Right ventricle myocardium inferior (tissue), 1 donor: ENCODE measurements at regions not wholly inside any gene's neighbourhood (a gene's known extent, or its start where the extent isn't known, plus 50 kb on each side); places are given as distances from the start of the nearest gene placed in this dataset.
"Not testable (repeated sequence)": the region's sequence is repeated elsewhere in the genome, so short reads cannot be mapped to it uniquely, and the experiment has no call there.

Experiments
- ATAC-seq: fragments of 200-7000 bp; cut with Tn5 transposase; one replicate; pipeline ENCODE4 v1.9.1; 2020; ENCODE audit warnings: mild to moderate bottlenecking, moderate library complexity
- DNase-seq: peaks from one replicate; pipeline ENCODE4 v3.0.0; 2021; ENCODE audit errors: missing footprints
- intact Hi-C: fragments of 100-400 bp; cut with DNase I; formaldehyde crosslinking; loops from one replicate; pipeline ENCODE4 v1.11.0; 2022
- donor health status: DM: no; HTN: yes; CAD: no; lungs with severe emphysema.

DNA sequence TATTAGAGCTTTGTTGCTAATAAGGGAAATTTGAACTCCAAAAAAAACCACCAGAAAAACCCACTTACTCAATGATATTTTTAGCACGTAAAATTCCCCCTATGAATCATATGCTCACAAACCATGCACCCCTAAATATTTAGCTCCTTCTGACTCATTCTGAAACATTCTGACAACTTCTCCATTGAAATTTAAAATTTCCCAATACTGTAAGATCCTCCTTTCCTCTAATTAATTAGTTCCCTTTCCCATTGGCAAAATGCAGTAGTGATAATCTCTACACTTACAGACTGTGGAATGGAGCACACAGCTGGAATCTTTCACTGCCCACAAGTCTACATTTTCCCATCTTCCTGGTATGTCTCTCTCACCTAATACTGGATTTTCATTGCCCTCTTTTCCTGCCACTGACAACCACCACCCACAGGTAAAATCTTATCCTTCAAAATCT, 215.8 kb upstream of the ACVR2A start:
- ATAC-seq (no peak), DNase-seq (no peak)
- intact Hi-C loops = no loop called here

DNA sequence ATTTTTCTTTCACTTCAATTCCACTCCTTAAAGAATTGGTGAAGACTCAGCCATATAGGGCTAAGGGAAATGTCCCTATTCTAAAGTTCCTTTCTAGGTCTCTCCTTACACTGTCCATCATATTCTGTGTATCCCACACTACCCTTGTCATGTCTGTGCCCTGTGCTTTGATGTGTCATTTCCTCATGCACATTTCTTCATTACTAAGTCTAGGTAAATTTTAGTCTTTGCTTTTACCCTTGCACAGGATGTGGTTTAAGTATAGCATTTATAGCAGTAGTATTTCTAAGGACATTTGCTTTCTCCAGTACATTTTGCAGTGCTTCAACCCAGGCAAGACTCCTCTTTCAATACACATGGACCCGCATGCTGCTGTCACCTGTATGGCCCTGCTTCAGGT, 221.5 kb upstream of the ACVR2A start:
- DNase-seq (no peak), ATAC-seq (no peak)
- intact Hi-C loops = no loop called here

DNA sequence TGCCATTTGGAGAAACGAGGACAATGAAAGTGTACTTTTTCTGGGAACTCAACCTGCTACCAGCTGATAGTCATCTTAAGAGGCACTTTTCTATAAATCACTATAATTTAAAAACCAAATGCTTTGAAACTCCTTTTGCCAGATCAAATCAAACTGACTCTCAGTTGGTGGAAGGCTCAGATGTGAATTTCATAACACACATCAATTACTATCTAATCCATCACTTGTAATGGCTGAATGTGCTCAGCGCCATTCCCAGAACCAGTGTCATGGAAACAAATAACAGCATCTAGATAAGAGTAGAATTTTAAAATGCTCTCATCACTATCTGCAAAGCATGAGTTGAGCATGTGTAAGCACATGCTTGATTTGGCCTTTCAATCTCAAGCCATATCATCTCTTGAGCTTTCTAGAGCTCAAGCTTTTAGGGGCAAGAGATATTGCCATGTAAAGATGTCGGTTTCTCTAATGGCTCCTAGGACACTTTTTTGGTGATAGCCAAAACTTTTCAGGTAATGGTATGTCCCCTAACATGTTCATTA, 223.1 kb upstream of the ACVR2A start:
- DNase-seq (no peak), ATAC-seq (no peak)
- intact Hi-C loops = no loop called here

DNA sequence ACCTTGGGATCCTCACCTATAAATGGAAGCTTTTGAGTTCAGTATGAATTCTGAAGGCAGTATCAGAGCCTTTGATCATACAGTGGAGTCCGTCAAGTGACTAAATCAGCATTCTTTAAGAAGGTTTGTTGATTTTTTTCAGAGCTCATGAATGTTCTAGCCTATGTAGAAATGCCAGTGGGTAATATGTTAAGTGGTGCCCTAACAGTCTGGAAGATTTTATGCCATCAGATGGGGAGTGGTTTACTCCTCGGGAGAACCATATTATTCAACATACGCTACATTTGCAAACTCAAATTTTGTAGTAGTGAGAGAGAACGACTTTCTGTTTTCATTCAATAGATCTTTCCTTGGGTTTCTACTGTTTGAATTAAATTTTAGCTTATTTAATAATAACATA, 225.0 kb upstream of the ACVR2A start:
- ATAC-seq (no peak), DNase-seq (no peak)
- intact Hi-C loops = no loop called here

DNA sequence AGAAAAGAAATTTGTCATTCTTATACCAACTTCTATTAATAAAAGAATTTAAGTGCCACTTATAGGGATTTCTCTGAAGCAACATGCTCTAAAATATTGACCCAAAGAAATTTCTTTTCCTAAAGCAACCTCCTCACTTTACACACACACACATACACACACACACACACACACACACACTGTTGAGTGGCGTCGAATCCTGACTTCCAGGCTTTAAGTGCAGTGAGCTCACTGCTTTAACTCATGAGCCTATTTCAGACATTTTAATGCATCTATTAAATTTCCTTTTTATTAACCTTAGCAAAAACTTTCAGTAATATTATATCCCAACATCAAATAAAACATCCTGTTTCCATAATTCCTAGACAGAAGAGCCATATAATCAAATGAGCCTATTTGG, 229.1 kb upstream of the ACVR2A start:
- intact Hi-C loops = no loop called here
- DNase-seq (no peak), ATAC-seq (no peak)

DNA sequence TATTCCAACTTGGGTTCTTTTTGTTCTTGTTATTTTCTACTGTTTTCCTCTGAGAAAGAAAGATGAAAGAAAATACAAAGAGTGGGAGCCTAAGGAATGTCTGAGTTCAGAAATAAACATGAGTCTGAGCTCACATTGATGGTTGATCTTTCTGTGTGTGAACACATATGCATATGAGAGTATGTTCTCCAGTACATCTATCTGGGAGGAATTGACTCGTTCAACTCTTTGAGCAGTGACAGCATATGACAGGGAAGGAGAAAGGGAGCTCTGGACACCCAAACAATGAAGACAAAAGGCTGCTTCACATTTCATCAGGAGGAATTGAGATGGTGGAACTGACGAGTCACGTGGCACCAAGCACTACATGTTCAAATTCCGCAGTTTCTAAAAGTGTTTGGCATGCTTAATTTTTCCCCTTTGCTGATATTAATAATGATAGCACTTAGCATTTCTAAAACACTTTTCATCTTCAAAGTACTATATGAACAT, 229.8 kb upstream of the ACVR2A start:
- intact Hi-C loops = no loop called here
- DNase-seq (no peak), ATAC-seq (no peak)

DNA sequence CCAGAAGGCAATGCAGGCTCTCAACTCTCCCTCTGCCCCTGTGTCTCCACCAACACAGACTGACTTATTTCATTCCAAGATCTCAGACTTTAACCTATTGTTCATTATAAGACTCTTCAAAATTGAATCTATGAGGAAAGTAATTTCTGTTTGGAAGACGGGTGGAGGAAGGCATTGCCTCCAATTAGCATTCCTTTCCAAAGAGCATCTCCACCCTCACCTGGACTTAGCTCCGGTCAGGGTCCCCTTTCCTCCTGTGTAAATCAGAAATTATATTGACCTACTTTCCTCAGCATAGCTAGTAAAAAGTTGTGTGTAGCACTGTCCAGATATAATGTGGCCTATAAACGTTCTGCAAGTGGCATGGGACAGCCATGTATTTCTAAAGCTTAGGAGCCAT, 230.4 kb upstream of the ACVR2A start:
- no peak for DNase-seq
- intact Hi-C loops = no loop called here
- no peak for ATAC-seq

DNA sequence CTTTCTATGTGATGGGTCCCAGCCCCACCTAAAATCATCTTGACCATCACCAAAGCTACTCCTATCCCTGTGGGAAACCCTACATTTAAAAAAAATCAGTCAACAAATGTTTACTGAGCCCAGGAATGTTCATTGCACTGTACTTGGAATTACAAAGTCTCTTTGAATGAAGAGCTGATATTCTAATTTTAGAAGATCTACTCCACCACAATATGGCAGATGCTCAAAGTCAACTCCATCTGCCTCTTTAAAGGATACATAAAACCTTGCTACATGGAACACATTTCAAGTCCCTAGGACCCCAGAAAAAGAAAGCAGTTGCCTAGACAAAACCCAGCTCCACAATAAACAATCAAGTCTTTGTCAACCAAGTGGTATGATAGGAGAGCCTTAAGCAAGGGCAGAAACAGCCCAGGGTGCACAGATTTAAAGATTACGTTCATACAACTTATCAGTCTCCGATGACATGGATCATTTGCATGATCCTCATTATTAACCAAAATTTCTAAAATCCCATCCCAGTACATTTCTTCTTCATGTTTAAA, 234.3 kb upstream of the ACVR2A start:
- intact Hi-C loops = no loop called here
- ATAC-seq (no peak), DNase-seq (no peak)

DNA sequence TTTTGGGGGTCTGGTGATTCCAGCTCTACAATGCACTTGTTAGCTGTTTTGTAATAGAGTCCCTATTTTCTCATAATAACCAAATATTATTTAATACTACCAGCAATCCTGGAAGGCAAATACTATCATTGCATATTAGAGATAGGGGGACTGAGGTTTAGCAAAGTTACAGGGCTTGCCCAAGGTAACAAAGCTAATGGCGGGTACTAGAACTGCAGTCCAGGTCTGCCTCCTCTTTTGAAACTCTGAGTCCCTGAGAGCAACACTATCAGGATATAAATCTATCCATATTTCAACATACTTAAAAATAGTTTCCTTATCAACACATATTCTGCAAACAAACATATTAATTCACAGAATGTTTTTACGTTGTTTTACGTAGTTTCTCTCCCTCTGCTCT, 235.5 kb upstream of the ACVR2A start:
- intact Hi-C loops = no loop called here
- ATAC-seq (no peak), DNase-seq (no peak)

DNA sequence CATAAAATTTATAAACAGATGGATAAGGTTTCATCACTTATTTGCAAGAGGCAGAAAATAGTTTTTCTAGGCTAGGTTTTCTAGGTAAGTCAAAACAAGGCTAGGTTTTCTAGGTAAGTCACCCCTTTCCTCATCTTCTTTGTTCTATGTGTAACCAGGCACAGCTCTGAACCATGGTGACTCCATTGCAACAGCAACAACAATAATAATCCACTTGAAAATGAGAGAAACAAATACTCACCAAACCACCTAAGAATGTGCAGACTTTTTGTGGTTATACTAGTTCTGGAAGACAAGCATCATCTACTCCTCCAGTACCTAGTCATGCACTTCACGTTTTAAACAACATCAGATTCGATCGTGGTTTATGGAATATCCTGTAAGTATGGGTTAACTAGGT, 237.4 kb upstream of the ACVR2A start:
- intact Hi-C loops = no loop called here
- no peak for ATAC-seq
- DNase-seq = no peak

DNA sequence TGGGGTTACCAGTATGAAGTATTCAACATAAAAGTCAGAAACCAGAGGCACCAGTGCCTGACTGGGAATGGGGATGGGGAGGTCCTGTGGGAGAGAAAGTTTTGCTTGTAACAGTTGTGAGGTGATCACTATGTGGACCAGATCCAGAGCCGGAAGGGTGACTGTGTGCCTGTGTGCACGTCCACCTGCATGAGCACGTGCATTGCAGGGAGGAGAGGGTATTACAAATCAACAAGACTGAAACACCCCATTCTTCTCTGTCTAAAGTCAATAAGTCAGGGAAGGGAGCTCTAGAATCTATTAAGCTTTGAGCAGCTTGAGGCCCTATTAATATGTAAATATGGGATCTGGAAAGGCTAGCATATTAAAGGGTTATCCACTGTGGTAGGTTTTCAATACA, 241.0 kb upstream of the ACVR2A start:
- no peak for ATAC-seq
- intact Hi-C loops = no loop called here
- DNase-seq = no peak

DNA sequence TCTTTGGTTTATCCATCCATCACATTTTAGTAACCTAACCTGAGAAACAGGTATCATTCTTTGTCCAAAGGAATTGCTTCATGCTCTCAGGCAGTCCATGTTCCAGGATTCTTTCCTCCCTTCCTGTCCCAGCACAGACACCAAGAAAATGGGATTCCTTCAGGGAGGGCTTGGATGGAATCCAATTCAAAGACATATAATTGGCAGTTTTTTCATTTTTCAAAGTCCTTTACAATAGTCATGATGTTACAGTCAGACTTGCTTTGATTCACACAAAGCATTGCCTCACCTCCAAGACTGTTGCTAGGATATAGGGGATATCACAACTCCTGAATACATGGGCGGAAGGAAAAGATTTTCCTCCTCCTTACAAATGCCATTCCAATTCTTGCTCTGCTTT, 241.4 kb upstream of the ACVR2A start:
- DNase-seq (no peak), ATAC-seq (no peak)
- intact Hi-C loops = no loop called here

DNA sequence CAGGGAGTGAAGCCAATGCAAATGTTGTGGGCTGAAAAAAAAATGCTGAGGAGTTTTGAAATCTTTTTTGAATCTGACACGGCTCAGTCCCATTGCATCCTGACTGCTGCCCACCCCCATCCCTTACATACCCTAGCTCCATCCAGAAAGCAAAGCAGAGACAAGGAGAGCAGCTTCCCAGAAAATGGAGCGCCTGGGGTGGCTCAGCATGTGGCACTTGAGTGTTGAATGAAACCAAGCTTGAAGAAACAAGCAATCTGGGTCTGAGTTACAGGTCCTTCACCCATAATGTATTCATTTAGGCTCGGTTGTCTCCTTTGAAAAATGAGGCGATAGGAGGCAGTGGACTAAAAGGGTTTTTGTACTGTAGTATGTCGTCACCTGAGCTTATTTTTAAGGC, 244.2 kb upstream of the ACVR2A start:
- intact Hi-C loops = no loop called here
- ATAC-seq (no peak), DNase-seq (no peak)

DNA sequence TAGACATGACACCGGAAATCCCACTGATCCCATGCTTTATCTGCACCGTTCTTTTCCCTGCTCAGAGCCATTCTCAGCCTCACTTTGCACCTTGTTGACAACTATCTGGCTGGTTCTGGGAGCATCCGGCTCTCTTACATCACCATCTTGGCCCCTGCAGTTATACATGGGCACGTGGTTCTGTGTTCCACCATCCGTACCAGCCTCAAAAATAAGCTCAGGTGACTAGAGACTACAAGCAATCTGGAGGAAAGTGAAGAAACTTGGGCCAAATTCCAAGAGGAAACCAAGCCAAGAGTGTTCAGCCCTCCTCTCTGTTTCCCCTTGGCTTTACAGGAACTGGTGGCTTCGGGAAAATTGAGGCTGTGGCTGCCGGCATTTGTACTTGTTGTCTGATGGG, 244.6 kb upstream of the ACVR2A start:
- intact Hi-C loops = no loop called here
- DNase-seq (no peak), ATAC-seq (no peak)

DNA sequence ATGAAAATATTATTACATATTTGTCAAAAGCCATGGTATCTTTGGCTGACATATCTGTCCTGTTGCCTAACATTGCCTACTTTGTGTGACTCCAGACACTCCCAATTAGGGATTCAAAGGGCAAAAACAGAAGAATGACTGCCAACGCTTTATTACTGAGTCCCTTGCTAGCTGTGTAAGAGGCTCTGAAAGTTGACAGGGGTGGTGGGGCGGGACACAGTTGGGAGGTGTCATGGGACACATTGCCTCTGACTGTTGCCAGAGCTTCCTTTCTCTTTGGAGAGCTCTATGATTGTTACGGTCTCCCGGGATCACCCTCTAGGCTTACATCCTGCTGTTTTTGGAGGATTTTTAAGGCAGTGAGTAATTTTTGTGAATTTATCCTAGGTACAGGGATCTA, 249.6 kb upstream of the ACVR2A start:
- ATAC-seq = peak; percentile 76
- intact Hi-C loops = no loop called here
- no peak for DNase-seq

DNA sequence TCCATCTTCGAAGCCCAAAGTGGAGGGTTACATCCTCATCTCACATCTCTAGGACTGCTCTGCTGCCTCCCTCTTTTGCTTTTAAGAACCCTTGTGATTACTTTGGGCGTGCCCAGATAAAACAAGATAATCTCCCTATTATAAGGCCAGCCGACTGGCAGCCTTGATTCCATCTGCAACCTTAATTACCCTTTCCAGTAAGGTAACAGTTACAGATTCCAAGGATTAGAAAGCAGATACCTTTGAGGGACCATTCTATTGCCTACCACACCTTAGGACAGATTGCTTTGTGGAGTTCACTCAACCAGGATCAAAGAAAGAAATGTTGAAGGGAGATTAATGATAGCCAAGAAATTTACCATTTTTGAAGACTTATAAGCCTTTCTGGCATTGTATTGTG, 250.8 kb upstream of the ACVR2A start:
- intact Hi-C loops = no loop called here
- ATAC-seq = no peak
- DNase-seq = no peak

DNA sequence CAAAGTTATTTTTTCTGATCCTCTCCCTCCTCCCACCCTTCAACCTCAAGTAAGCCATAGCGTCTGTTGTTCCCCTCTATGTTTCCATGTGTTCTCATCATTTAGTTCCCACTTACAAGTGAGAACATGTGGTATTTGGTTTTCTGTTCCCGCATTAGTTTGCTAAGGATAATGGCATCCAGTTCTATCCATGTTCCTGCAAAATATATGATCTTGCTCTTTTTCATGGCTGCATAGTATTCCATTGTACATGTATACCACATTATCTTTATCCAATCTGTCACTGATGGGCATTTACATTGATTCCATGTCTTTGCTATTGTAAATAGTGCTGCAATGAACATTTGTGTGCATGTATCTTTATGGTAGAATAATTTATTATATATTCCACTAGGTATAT, 252.0 kb upstream of the ACVR2A start:
- DNase-seq, intact Hi-C loops, ATAC-seq: not testable (repeated sequence)

DNA sequence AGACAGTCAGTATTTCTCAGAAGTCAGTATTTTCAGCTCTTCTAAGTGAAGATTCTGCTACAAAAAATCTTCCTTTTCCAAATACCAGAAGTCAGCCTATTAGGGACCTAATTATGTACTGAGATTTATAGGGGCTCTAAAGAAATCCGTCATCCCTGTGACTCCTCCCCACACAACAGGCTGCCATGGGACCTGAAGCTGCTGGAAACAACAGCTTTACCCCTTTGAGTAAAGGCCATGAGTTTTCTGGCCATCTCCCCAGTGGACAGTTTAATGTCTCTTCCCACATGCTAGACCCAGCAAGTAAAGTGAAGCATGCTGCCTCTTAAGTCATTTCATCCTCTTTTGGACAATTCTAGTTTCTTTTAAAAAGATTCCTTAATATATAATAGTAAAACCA, 255.7 kb upstream of the ACVR2A start:
- ATAC-seq = no peak
- intact Hi-C loops = no loop called here
- no peak for DNase-seq

DNA sequence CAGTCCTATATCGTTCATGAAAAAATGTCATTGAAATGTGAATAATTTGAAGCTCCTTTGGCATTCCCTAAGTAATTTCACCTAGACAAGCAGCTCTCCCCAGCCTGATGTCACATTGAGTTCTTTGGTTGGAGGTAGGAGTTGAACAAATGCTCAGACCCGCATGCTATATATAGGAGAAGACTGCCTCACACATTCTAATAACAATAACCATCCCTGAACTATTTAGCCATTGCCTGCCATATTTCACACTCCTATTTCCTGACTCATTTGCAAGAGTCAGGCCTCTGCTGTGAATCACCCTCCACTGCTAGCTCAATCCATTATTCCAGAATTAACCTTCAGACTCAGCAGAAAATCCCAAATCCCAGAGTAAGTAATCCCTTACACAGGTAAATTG, 256.6 kb upstream of the ACVR2A start:
- ATAC-seq (no peak), DNase-seq (no peak)
- intact Hi-C loops = no loop called here

DNA sequence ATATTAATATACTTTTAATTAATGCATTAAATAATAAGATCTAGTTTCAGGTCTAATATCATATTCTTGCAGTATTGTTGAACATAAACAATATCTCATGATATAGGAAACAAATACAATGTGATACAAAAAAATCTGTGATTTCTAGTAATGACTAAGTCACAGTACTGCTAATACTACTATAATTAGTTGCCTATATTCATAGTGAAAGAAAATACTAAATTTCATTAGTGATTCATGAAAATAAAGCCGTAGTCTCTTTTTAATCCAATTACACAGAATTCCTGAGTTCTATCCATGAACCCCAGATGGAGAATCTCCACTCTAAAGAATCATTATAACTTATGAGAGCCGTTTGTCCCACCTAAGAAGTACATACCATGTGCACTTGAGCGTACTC, 266.3 kb upstream of the ACVR2A start:
- ATAC-seq (no peak), DNase-seq (no peak)
- intact Hi-C loops = no loop called here

DNA sequence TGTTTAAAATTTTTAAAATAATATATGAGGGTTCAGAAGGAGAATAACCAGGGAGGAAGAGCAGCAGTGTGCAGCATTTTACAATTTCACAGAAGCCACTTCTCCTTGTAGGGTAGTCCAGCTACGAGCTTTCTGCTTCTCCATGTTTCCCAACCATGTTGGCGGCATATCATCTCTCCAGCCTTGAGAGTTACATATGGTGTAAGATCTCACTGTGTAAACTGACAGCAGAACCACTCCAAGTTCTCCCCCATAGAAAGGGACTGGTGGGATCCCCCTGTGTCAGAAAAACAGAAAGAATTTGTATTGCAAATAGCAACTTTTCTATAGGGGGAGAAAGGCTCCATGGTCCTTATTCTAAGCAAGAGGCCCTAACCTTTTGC, 266.8 kb upstream of the ACVR2A start:
- no peak for DNase-seq
- ATAC-seq = no peak
- intact Hi-C loops = no loop called here
